Inferior parietal cortex (tissue), 1 donor: ENCODE measurements at regions not wholly inside any gene's neighbourhood (a gene's known extent, or its start where the extent isn't known, plus 50 kb on each side); places are given as distances from the start of the nearest gene placed in this dataset.

Experiments used
- DNase-seq: peaks from one replicate; pipeline ENCODE4 v3.0.0-alpha.2; 2016; ENCODE audit errors: extremely low spot score

- no peak for DNase-seq
Measured at GRCh38 chr21:38985568-38986378, 180.0 kb downstream of the ETS2 start.

DNA sequence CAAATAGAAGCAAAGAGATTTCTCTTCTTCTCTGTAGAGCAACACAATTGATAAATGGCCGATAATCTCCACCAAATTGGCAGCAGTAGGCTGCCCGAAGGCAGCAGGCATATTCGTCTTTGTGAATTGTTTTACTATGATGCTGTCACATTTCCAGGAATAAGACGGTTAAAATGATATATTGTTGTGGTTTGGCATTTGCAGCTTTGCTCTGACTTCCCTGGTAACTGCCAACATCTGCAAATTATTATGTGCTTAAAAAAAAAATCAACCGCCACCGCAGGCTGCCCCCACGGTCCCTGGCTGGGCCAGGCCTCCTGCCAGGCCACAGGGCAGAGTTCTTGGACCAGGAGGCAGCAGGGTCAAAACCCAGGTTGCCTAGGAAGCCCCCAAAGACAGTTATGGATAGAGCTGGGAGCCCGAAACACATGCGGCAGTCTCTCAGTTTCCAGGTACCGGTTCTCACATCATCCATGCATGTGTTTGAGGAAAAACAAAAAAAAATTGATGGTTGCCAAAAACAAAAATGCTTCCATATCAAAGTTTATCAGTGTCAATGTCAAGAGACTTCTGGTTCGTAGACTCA, 179.3 kb downstream of the ETS2 start:
- no peak for DNase-seq

GRCh38 chr21:38984568-38984967, 178.8 kb downstream of the ETS2 start:
- no peak for DNase-seq

- no peak for DNase-seq
Measured at GRCh38 chr21:38983560-38983959, 177.8 kb downstream of the ETS2 start.

DNA sequence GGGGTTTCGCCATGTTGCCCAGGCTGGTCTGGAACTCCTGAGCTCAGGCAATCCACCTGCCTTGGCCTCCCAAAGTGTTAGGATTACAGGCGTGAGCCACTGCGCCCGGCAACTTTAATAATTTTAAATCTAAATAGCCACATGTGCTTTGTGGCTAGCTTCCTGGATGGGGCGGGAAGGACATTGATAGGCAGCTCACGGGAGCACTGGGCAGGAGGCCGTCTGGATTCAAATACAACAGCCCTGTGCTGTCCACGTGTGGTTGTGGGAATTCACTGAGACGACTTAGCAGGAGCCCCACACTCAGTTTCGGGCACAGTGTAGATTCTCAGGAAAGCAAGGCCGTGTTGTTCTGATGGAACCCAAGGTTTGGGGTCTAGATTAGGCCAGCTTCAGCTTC, 177.1 kb downstream of the ETS2 start:
- no peak for DNase-seq

DNA sequence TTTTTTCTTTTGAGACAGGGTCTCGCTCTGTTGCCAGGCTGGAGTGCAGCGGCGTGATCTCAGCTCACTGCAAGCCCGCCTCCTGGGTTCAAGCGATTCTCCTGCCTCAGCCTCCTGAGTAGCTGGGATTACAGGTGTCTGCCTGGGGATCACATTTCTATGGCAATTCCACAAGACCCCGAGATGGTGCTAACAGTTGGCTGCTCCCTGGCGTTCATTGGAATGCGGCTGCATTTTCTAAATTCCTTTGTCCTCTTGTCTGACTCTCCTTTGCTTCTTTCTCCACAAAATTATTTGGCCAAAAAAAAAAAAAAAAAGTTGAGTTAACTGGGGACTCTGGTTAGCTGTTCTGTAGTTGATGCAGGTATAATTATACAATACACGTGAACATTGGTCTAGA, 176.4 kb downstream of the ETS2 start:
- no peak for DNase-seq

DNA sequence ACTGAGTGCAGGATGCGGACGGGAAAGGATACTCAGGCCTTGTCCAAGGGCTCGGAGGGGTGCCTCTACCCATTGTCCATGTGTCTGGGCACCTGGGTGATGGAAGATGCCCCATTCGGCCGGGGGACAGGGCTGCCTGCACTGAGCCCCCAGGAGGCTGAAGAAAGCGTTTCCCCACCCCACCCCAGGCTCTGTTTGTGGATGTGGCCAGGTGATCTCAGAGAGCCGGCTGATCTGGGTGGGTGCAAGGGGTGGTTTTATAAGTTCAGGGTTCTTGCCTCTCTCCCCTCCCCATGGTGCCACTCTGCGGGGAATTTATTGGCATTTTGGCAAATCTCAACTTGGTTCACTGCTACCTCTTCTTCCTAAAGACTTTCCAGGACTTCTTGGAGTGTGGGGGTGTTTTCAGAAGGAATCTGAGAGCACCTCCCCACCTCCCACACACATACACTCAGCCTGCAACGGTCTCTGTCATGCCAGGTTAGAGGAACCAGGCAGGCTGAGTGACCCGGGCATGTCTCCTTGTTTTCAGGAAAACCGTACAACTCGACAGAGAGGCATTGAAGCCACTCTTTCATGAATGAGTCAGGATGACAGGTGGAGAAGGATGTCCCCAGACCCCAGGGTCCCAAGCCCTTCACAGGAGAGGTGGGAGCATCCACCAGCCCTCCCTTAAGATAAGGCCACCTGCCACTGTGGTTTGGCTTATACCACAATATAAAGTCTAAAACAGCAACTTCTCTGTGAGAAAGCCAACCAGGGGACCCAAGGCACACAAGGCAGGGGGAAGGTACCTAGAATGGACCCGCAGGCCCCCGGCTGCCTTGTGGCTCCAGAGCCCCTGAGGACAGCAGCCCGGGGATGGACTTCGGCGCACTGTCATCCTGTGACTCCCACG, 174.9 kb downstream of the ETS2 start:
- no peak for DNase-seq

DNA sequence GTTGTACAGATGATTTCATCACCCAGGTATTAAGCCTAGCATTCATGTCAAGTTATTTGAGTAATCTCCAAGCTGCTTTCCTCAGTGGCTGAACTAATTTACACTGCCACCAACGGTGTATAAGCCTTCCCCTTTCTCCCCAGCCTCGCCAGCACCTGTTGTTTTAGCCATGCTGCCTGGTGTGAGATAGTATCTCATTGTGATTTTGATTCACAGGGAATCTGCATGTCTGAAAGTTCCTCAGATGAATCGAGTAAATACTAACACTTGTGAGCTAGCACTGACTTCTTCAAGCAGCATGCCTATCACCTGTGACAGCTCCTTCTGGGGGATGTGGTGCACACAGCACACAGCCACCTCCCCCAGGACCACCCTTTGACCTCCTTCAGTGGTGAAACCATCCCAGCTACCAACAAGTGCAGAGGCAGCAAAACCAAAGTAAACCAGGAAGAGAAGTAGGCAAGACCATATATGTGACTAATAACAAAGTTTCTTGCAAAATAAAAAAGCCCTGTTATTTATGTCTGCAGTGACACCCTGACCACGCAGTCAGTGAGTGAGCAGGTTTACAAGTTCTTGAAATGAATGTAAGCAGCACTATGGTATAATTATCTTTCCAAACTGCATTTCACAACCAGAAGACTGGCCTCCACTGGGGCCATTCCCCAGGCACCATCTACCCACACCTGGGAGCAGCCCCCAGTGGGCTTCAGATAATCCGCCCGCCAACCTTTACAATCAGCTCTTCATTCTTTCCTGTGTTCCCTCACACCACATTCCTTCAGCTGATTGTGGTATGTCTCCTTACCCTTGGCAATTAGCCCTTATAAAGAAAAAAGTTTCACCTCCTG, 173.8 kb downstream of the ETS2 start:
- DNase-seq: no peak

GRCh38 chr21:38976900-38977299, 171.2 kb downstream of the ETS2 start:
- no peak for DNase-seq

DNA sequence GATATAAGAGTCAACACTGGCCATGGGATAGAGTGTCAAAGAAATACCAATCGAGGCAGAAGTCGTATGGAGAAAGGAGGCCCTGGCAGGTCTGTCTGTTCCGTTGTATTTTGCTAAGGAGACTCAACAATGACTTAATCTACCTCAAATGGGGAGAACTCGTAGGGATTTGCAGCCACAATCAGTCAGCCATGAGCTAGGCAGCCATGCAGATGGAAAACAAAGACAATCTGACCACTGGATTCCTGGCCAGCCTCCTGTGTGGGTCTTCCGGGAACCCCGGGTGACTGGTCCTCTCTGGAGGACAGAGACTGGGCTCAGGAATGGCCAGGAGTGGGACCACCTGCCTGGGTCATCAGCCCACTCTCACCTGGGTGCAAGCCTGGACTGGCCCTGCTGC, 167.8 kb downstream of the ETS2 start:
- DNase-seq: no peak

- no peak for DNase-seq
Measured at GRCh38 chr21:38972078-38972477, 166.3 kb downstream of the ETS2 start.

DNA sequence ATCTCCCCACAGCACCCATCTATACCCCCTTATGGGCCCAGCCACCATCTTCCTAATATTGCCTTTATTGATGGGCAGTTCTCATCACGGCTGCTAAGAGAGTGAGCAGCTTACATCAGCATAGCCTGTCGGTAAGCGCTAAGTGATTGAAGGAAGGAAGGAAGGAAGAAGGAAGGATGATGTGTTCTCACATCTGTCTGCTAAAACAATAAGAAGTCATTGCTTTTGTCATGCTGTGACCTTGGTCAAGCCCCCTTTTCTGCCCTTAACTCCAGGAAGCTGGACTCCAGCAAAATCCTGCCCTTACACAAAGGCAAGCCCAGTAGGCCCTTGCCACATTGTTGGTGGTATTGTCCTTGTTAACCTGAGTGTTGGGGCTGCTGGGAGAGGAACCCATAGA, 165.0 kb downstream of the ETS2 start:
- DNase-seq: no peak

DNA sequence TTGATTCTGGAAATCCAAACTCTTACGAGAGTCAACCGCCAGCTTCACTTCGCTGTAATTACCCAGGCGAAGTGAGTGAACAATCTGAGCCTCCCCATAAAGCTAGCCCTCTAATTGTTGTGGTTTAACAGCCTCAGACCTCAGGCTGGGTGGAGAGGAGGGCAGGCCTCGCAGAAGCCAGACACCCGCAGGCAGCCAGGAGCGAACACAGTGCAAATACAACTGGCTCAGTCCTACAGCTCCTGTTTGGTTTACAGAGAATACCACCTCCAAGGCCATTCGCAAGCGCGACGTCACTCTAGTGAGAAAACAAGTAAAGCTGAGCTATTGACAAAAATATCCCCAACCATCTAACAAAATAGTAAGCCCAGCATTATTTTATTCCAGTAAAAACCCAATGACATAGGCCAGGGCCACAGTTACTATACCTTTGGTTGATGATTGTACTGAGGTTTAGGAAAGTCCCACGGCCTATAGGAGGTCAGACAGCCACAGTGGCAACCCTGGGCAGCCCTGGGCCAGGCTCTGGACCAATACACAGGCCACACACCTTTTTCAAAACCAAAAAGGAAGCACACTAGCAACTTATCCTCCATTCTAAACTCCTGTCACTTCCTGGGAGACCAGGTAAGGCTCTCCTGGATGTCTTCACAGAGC, 163.3 kb downstream of the ETS2 start:
- no peak for DNase-seq

GRCh38 chr21:38965910-38966504, 160.3 kb downstream of the ETS2 start:
- DNase-seq: no peak

GRCh38 chr21:38965241-38965640, 159.5 kb downstream of the ETS2 start:
- DNase-seq: no peak

GRCh38 chr21:38963006-38963405, 157.3 kb downstream of the ETS2 start:
- DNase-seq: no peak

- no peak for DNase-seq
Measured at GRCh38 chr21:38960251-38960650, 154.5 kb downstream of the ETS2 start.

- DNase-seq: no peak
Measured at GRCh38 chr21:38959692-38960061, 153.9 kb downstream of the ETS2 start.

- peak; percentile 27 for DNase-seq
Measured at GRCh38 chr21:38958940-38959691, 153.4 kb downstream of the ETS2 start.

DNA sequence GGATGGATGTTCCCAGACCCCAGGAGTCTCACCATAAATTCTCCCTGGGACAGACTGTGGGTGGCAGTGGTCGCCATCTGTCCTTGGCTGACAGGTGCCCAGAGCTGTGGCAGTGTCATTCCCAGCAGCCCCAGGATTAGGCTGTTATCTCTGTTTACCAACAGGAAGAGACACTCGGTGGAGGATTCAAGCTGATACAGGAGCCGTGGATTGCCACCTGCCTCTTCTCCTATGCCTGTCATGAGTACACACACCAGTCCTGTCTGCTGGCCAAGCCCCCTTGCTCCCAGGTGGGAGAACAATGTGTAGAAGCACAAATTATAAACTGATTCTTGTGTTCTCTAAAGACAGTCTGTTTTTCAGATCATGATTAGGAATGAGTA, 152.6 kb downstream of the ETS2 start:
- DNase-seq: no peak
